Keratinocyte (primary cell): ENCODE measurements at regions not wholly inside any gene's neighbourhood (a gene's known extent, or its start where the extent isn't known, plus 50 kb on each side); places are given as distances from the start of the nearest gene placed in this dataset.

Source experiments
- DNase-seq: peaks from one replicate; pipeline ENCODE4 v3.0.0-alpha.2; 2011; ENCODE audit warnings: low read depth, missing footprints, low spot score
- FAIRE-seq: peaks from 2 replicates; lab custom pipeline; 2011; peaks lifted over from hg19 to GRCh38; lab: Jason Lieb, UNC
- H2AFZ ChIP-seq: 2 replicates; pipeline ENCODE4 v1.6.0; 2012; ENCODE audit warnings: low read length, control low read depth, inconsistent platforms; ENCODE audit not compliant: control insufficient read depth
- H3K27ac ChIP-seq: 2 replicates; pipeline ENCODE4 v1.5.1; 2011; ENCODE audit warnings: low read length; ENCODE audit not compliant: control insufficient read depth, insufficient read depth
- H3K27me3 ChIP-seq: 3 replicates; pipeline ENCODE4 v1.6.0; 2011; ENCODE audit warnings: low read length; ENCODE audit not compliant: control insufficient read depth, insufficient read depth; ENCODE audit errors: extremely low read depth
- H3K36me3 ChIP-seq, 2 experiments: 2 replicates in 1 of 2; 3 replicates in 1 of 2; pipeline ENCODE4 v1.5.1; 2011; ENCODE audit warnings: low read length in 2 of 2, mild to moderate bottlenecking in 1 of 2; ENCODE audit not compliant: control insufficient read depth in 2 of 2, insufficient read depth in 2 of 2; ENCODE audit errors: extremely low read depth in 1 of 2
- H3K4me1 ChIP-seq: 3 replicates; pipeline ENCODE4 v1.5.1; 2011; ENCODE audit warnings: low read length; ENCODE audit not compliant: control insufficient read depth, insufficient read depth; ENCODE audit errors: extremely low read depth
- H3K4me2 ChIP-seq: 3 replicates; pipeline ENCODE4 v1.6.0; 2011; ENCODE audit warnings: low read depth, low read length; ENCODE audit not compliant: control insufficient read depth, insufficient read depth; ENCODE audit errors: extremely low read depth
- H3K4me3 ChIP-seq, 3 experiments: fragments of 200-600 bp in 1 of 3; sonication (generic) in 1 of 3; 2 replicates in 2 of 3; 3 replicates in 1 of 3; pipeline ENCODE4 v1.5.1; 2011 to 2016; ENCODE audit warnings: low read length in 3 of 3, mild to moderate bottlenecking in 3 of 3, control low read depth in 2 of 3, inconsistent platforms in 1 of 3, low read depth in 1 of 3, mixed read lengths in 1 of 3, mixed run types in 1 of 3, moderate library complexity in 1 of 3; ENCODE audit not compliant: control insufficient read depth in 2 of 3, insufficient read depth in 2 of 3; ENCODE audit errors: extremely low read depth in 1 of 3
- H3K79me2 ChIP-seq: 2 replicates; pipeline ENCODE4 v1.6.0; 2012; ENCODE audit warnings: low read length; ENCODE audit not compliant: control insufficient read depth, insufficient read depth
- H3K9ac ChIP-seq: 3 replicates; pipeline ENCODE4 v1.6.0; 2011; ENCODE audit warnings: low read length; ENCODE audit not compliant: control insufficient read depth, insufficient read depth; ENCODE audit errors: extremely low read depth
- H3K9me1 ChIP-seq: 3 replicates; pipeline ENCODE4 v1.6.0; 2011; ENCODE audit warnings: low read length; ENCODE audit not compliant: control insufficient read depth, insufficient read depth; ENCODE audit errors: extremely low read depth
- H3K9me3 ChIP-seq: 2 replicates; pipeline ENCODE4 v1.5.1; 2012; ENCODE audit warnings: low read depth, low read length; ENCODE audit not compliant: control insufficient read depth
- H4K20me1 ChIP-seq: 3 replicates; pipeline ENCODE4 v1.6.0; 2011; ENCODE audit warnings: low read length; ENCODE audit not compliant: control insufficient read depth, insufficient read depth; ENCODE audit errors: extremely low read depth
- CTCF ChIP-seq, 3 experiments: IDR thresholded peaks in 1 of 3; conservative IDR thresholded peaks in 1 of 3; optimal IDR thresholded peaks in 1 of 3; 2 replicates in 2 of 3; 3 replicates in 1 of 3; pipeline versions ENCODE3 to v1.5.1; 2011; ENCODE audit warnings: low read length in 3 of 3, mild to moderate bottlenecking in 3 of 3, moderate library complexity in 2 of 3, control low read depth in 1 of 3, inconsistent platforms in 1 of 3; ENCODE audit not compliant: insufficient read depth in 2 of 3; ENCODE audit errors: extremely low read depth in 1 of 3
- EZH2 ChIP-seq: IDR thresholded peaks from one replicate; pipeline ENCODE4 v1.6.1; 2012; ENCODE audit warnings: inconsistent platforms, mild to moderate bottlenecking, low read length, moderate library complexity
- dilution Hi-C: fragments of 300-500 bp; cut with MboI; formaldehyde crosslinking; loops from one replicate; pipeline ENCODE4 v1.7.0; 2020; ENCODE audit warnings: low sequenced_read_pairs; ENCODE audit not compliant: extremely low pct_ligation_motif_present

- Histone ChIP-seq H3K27me3 (no peaks in the 10 kb centered on the region), H2AFZ (no peak overlapping the region), H4K20me1 (no peaks in the 10 kb centered on the region), H3K27ac (peak overlapping the region; percentile 97), H3K4me3 (no peak overlapping the region), H3K9me3 (no peaks in the 10 kb centered on the region), H3K79me2 (no peaks in the 10 kb centered on the region), H3K4me1 (peaks cover 46% of the 10 kb centered on the region), H3K36me3 (no peaks in the 10 kb centered on the region), H3K4me2 (peak overlapping the region; percentile 93), H3K9me1 (no peaks in the 10 kb centered on the region), H3K9ac (peak overlapping the region; percentile 80)
- peak in 1 of 3 experiments; percentile 61 for TF ChIP-seq CTCF (optimal IDR thresholded peaks at IDR 0.05 in 1 of 3, IDR thresholded peaks at IDR 0.05 in 1 of 3, conservative IDR thresholded peaks at IDR 0.05 in 1 of 3; ENCODE audit: extremely low read depth in 1 of 3, insufficient read depth in 2 of 3, low read length in 3 of 3)
- no peak for TF ChIP-seq EZH2
- DNase-seq (no peak), FAIRE-seq (peak; percentile 68)
- dilution Hi-C loops: no loop called here
Measured at GRCh38 chr5:125412561-125413495, 666.4 kb upstream of the ZNF608 start.

- H3K36me3 ChIP-seq: no peaks in the 10 kb centered on the region
- no peaks in the 10 kb centered on the region for H3K79me2 ChIP-seq
- H3K9ac ChIP-seq: no peak overlapping the region
- H3K9me1 ChIP-seq: no peaks in the 10 kb centered on the region
- no peaks in the 10 kb centered on the region for H3K9me3 ChIP-seq
- no peaks in the 10 kb centered on the region for H4K20me1 ChIP-seq
- no peak for DNase-seq
- no peak overlapping the region for H2AFZ ChIP-seq
- no peaks in the 10 kb centered on the region for H3K27me3 ChIP-seq
- H3K4me3 ChIP-seq: no peak overlapping the region
- no peak overlapping the region for H3K27ac ChIP-seq
- H3K4me1 ChIP-seq: peaks cover 38% of the 10 kb centered on the region
- no peak overlapping the region for H3K4me2 ChIP-seq
- TF ChIP-seq EZH2 (no peak), CTCF (optimal IDR thresholded peaks at IDR 0.05 in 1 of 3, IDR thresholded peaks at IDR 0.05 in 1 of 3, conservative IDR thresholded peaks at IDR 0.05 in 1 of 3; ENCODE audit: extremely low read depth in 1 of 3, insufficient read depth in 2 of 3, low read length in 3 of 3) (no peak)
- FAIRE-seq: no peak
- dilution Hi-C loops: no loop called here
Measured at GRCh38 chr5:125413496-125414274, 667.2 kb upstream of the ZNF608 start.
